Hepatocyte (in vitro differentiated cells): ENCODE measurements at regions not wholly inside any gene's neighbourhood (a gene's known extent, or its start where the extent isn't known, plus 50 kb on each side); places are given as distances from the start of the nearest gene placed in this dataset.

Experiments used
- EZH2 ChIP-seq: fragments of 200-600 bp; sonication (generic); IDR thresholded peaks from 2 replicates; pipeline ENCODE4 v1.6.1; 2016; ENCODE audit warnings: antibody characterized with exemption, mild to moderate bottlenecking, borderline replicate concordance
- TF ChIP-seq, protein P1 (sequence below): fragments of 200-600 bp; sonication (generic); IDR thresholded peaks from 2 replicates; pipeline ENCODE4 v1.5.1; 2016; ENCODE audit warnings: antibody characterized with exemption, mild to moderate bottlenecking; ENCODE audit not compliant: poor library complexity

DNA sequence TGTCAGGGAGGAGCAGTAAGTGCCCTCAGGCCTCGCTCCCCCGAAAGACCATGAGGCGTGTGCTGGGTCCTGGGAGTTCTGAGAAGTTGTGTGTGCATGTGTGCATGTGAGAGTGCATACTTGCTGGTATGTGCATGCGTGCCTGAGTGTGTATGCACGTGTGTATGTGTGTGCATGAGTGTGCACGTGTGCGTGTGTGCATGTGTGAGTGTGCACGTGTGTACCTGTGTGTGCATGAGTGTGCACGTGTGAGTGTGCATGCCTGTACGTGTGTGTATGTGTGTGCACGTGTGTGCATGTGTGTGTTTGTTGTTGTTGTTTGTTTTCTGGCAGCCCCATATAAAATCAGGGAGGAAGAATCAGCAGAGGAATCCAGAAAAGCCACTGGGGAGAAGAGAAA is 426.7 kb downstream of the IRX2 start:
- TF ChIP-seq, protein P1, sequence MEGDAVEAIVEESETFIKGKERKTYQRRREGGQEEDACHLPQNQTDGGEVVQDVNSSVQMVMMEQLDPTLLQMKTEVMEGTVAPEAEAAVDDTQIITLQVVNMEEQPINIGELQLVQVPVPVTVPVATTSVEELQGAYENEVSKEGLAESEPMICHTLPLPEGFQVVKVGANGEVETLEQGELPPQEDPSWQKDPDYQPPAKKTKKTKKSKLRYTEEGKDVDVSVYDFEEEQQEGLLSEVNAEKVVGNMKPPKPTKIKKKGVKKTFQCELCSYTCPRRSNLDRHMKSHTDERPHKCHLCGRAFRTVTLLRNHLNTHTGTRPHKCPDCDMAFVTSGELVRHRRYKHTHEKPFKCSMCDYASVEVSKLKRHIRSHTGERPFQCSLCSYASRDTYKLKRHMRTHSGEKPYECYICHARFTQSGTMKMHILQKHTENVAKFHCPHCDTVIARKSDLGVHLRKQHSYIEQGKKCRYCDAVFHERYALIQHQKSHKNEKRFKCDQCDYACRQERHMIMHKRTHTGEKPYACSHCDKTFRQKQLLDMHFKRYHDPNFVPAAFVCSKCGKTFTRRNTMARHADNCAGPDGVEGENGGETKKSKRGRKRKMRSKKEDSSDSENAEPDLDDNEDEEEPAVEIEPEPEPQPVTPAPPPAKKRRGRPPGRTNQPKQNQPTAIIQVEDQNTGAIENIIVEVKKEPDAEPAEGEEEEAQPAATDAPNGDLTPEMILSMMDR: no peak
- no peak for TF ChIP-seq EZH2
